WERI-Rb-1 (cell line): ENCODE measurements at regions not wholly inside any gene's neighbourhood (a gene's known extent, or its start where the extent isn't known, plus 50 kb on each side); places are given as distances from the start of the nearest gene placed in this dataset.

ENCODE experiments used
- DNase-seq: peaks from one replicate; pipeline ENCODE4 v3.0.0-alpha.2; 2020
- H3K27ac ChIP-seq: fragments of 250-450 bp; sonication (Bioruptor Pico); 2 replicates; pipeline ENCODE4 v1.5.1; 2020; ENCODE audit warnings: mild to moderate bottlenecking, moderate library complexity
- H3K27me3 ChIP-seq: fragments of 250-450 bp; sonication (Bioruptor Pico); 2 replicates; pipeline ENCODE4 v1.5.1; 2021; ENCODE audit warnings: mild to moderate bottlenecking, low read depth, moderate library complexity; ENCODE audit not compliant: insufficient read depth, severe bottlenecking
- H3K36me3 ChIP-seq: fragments of 250-450 bp; sonication (Bioruptor Pico); 2 replicates; pipeline ENCODE4 v1.5.1; 2020; ENCODE audit warnings: mild to moderate bottlenecking, moderate library complexity
- H3K4me3 ChIP-seq: 2 replicates; pipeline ENCODE4 v1.5.1; 2011; ENCODE audit warnings: low read depth, mild to moderate bottlenecking, control low read depth, low read length
- H3K9me3 ChIP-seq: fragments of 250-450 bp; sonication (Bioruptor Pico); 2 replicates; pipeline ENCODE4 v1.5.1; 2021; ENCODE audit warnings: mild to moderate bottlenecking, moderate library complexity; ENCODE audit not compliant: severe bottlenecking
- TF ChIP-seq, protein P1 (sequence below): IDR thresholded peaks from 2 replicates; pipeline ENCODE4 v1.5.1; 2011; ENCODE audit warnings: low read depth, mild to moderate bottlenecking, control low read depth, inconsistent platforms, low read length

DNA sequence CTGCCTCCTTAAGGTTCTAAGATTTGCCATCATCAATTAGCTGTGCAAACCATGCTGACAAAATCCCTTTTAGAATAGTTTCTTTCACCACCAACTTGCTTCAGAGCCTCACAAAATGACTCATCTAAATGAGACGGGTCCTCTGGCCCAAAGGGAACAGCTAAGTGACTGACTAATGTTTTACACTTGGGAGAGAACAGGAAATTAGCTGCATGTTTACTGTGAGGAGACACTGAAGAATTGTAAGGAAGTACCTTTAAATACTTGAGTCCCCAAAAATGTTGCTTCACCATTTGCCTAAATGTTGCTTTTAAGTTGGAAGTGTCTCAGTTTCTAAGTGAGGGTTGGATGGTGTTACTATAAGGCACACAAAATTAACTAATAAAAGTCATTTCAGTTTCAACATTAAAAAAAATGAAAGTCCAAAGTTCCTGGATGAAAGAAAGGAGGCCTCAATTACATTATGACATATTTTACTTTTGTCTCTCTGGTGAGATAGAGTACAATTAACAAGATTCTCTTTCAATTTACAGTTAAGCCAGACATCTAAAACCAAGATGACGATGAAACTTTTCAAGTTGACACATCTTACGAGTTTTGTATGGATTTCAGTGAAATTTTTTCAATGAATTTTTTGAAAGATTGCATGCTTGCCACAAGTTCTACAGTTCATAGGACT is 229.1 kb upstream of the FN1 start:
- no peak overlapping the region for H3K27ac ChIP-seq
- TF ChIP-seq, protein P1, sequence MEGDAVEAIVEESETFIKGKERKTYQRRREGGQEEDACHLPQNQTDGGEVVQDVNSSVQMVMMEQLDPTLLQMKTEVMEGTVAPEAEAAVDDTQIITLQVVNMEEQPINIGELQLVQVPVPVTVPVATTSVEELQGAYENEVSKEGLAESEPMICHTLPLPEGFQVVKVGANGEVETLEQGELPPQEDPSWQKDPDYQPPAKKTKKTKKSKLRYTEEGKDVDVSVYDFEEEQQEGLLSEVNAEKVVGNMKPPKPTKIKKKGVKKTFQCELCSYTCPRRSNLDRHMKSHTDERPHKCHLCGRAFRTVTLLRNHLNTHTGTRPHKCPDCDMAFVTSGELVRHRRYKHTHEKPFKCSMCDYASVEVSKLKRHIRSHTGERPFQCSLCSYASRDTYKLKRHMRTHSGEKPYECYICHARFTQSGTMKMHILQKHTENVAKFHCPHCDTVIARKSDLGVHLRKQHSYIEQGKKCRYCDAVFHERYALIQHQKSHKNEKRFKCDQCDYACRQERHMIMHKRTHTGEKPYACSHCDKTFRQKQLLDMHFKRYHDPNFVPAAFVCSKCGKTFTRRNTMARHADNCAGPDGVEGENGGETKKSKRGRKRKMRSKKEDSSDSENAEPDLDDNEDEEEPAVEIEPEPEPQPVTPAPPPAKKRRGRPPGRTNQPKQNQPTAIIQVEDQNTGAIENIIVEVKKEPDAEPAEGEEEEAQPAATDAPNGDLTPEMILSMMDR: no peak
- no peak overlapping the region for H3K4me3 ChIP-seq
- no peak for DNase-seq
- no peaks in the 10 kb centered on the region for H3K36me3 ChIP-seq
- no peaks in the 10 kb centered on the region for H3K27me3 ChIP-seq
- no peaks in the 10 kb centered on the region for H3K9me3 ChIP-seq

DNA sequence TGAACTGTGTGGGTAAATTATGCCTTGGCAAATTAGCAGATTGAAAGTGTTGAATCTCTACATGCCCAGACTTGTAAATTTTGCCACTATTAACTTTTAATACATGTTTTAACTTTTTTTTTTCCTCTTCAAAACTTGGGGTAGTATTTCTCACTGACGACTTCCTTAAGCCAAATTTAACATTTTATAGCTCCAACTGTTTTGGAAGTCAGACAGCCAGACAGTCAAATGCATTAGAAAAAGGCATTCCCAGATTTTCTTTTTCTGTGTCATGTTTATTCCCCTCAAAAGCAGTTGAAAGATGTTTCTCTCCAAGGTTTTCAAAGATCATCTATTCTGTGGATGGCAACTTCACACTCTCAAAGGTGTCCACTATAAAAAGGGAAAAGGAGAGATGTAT is 226.8 kb upstream of the FN1 start:
- Histone ChIP-seq H3K9me3 (no peaks in the 10 kb centered on the region), H3K36me3 (no peaks in the 10 kb centered on the region), H3K27ac (no peak overlapping the region), H3K27me3 (no peaks in the 10 kb centered on the region), H3K4me3 (no peak overlapping the region)
- TF ChIP-seq, protein P1: no peak
- no peak for DNase-seq

DNA sequence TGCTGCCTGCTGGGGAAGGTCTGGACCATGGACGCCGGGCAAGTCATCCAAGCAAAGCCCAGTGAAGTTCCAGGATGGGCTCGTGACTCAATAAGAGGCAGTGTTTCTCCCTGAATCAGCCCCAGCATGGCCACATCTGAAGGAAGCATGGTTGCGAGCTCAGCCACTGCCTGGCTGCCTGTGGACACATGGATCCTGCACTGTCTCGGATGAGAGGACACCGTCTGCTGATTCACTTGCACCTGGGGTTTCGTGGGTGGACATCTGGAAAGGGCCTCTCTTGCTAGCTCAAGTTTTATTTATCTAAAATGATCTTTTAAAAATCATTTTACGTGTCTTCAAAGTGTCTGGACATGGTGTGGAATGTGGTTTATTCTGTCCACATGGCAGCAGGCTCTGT is 224.8 kb upstream of the FN1 start:
- H3K27ac ChIP-seq: no peak overlapping the region
- no peak overlapping the region for H3K4me3 ChIP-seq
- H3K27me3 ChIP-seq: no peaks in the 10 kb centered on the region
- no peaks in the 10 kb centered on the region for H3K9me3 ChIP-seq
- TF ChIP-seq, protein P1: no peak
- H3K36me3 ChIP-seq: no peaks in the 10 kb centered on the region
- DNase-seq: no peak

DNA sequence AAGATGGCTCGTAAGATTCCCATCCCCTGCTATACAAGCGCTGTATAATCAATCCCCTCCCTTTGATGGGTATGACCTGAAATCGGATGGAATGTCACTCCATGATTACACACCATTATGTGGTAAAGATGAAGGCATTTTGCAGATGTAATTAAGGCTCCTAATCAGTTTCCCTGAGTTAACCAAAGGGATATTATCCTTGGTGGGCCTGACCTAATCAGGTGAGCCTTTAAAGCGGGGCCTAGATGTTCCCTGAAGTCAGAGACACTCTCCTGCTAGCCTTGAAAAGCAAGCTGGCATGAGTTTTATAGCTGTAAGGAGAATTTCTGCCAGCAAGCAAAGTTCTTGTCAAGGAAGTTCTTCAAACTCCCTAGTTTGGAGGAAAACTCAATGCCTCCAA is 223.8 kb upstream of the FN1 start:
- no peaks in the 10 kb centered on the region for H3K27me3 ChIP-seq
- TF ChIP-seq, protein P1: no peak
- no peaks in the 10 kb centered on the region for H3K9me3 ChIP-seq
- DNase-seq: no peak
- H3K27ac ChIP-seq: no peak overlapping the region
- H3K36me3 ChIP-seq: no peaks in the 10 kb centered on the region
- H3K4me3 ChIP-seq: no peak overlapping the region

DNA sequence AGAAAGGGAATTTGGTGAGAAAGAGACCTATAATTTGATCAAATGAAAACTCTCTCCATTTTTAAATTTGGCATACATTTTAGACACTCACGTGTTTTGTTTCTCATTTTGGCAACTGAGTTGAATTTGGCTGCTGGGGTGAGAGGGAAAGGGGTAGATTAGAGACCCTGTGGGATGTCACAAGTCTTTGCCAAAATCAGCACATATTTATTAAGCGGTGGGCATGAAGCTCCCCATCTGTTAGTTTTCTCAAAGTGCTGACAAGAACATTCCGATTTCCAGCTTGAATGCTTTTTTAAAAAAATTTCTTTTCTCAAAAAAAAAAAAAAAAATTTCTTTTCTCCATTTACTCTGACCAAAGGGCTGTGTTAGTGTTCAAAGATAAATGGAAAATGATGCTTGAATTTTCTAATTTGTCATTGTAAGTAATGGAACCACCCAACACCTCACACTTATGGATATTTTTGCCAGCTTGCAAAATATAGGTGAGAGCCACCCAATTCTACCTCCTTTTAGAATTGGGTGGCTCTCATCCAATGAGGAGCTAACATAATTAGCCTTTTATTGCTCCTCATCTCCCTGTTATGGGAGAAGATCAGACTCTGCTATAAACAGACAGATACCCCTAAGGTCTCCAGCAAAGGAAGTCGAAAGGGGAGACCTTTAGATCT is 222.9 kb upstream of the FN1 start:
- Histone ChIP-seq H3K9me3 (no peaks in the 10 kb centered on the region), H3K27me3 (no peaks in the 10 kb centered on the region), H3K4me3 (no peak overlapping the region), H3K36me3 (no peaks in the 10 kb centered on the region), H3K27ac (no peak overlapping the region)
- TF ChIP-seq, protein P1: no peak
- no peak for DNase-seq
